GM23338 (cell line): ENCODE measurements at regions not wholly inside any gene's neighbourhood (a gene's known extent, or its start where the extent isn't known, plus 50 kb on each side); places are given as distances from the start of the nearest gene placed in this dataset.

ENCODE experiments used
- ATAC-seq: fragments of 200-7000 bp; cut with Tn5 transposase; 3 replicates; pipeline ENCODE4 v1.9.1; 2020
- DNase-seq: peaks from one replicate; pipeline ENCODE4 v3.0.0-alpha.2; 2015; ENCODE audit warnings: low spot score
- H2AFZ ChIP-seq: fragments of 200-600 bp; sonication (generic); 2 replicates; pipeline ENCODE4 v1.8.0; 2016; ENCODE audit warnings: antibody characterized with exemption, mild to moderate bottlenecking, moderate library complexity
- H3F3A ChIP-seq: fragments of 200-600 bp; sonication (generic); replicated peaks from 2 replicates; pipeline ENCODE4 v1.8.0; 2017; ENCODE audit warnings: antibody characterized with exemption, mixed run types, low read depth
- H3K27ac ChIP-seq: fragments of 200-600 bp; sonication (generic); 2 replicates; pipeline ENCODE4 v1.6.1; 2016; ENCODE audit warnings: low read depth
- H3K27me3 ChIP-seq: fragments of 200-600 bp; sonication (generic); 2 replicates; pipeline ENCODE4 v1.8.0; 2016; ENCODE audit warnings: mild to moderate bottlenecking, mixed run types, moderate library complexity; ENCODE audit not compliant: insufficient read depth
- H3K36me3 ChIP-seq: fragments of 200-600 bp; sonication (generic); 2 replicates; pipeline ENCODE4 v1.8.0; 2016; ENCODE audit warnings: mild to moderate bottlenecking; ENCODE audit not compliant: insufficient read depth
- H3K4me1 ChIP-seq: fragments of 200-600 bp; sonication (generic); 2 replicates; pipeline ENCODE4 v1.8.0; 2016; ENCODE audit warnings: mild to moderate bottlenecking, moderate library complexity; ENCODE audit not compliant: insufficient read depth
- H3K4me2 ChIP-seq: fragments of 200-600 bp; sonication (generic); 2 replicates; pipeline ENCODE4 v1.7.1; 2017; ENCODE audit warnings: mixed run types
- H3K4me3 ChIP-seq: fragments of 200-600 bp; sonication (generic); 2 replicates; pipeline ENCODE4 v1.6.1; 2016; ENCODE audit warnings: mixed run types
- H3K79me2 ChIP-seq: fragments of 200-600 bp; sonication (generic); replicated peaks from 2 replicates; pipeline ENCODE4 v1.8.0; 2017; ENCODE audit warnings: mild to moderate bottlenecking; ENCODE audit not compliant: insufficient read depth
- H3K9me2 ChIP-seq: fragments of 200-600 bp; sonication (generic); 2 replicates; pipeline ENCODE4 v1.8.0; 2017; ENCODE audit not compliant: insufficient read depth
- H4K20me1 ChIP-seq: fragments of 200-600 bp; sonication (generic); replicated peaks from 2 replicates; pipeline ENCODE4 v1.8.0; 2017; ENCODE audit warnings: mild to moderate bottlenecking; ENCODE audit not compliant: insufficient read depth
- H3K27ac Mint-ChIP-seq: 2 replicates; pipeline ENCODE4 v1.8.0; 2020; ENCODE audit warnings: inconsistent platforms, mild to moderate bottlenecking, moderate library complexity, mixed read lengths
- H3K27me3 Mint-ChIP-seq: 3 replicates; pipeline ENCODE4 v1.8.0; 2022; ENCODE audit warnings: low read depth, mild to moderate bottlenecking, moderate library complexity, mixed read lengths, inconsistent platforms; ENCODE audit not compliant: insufficient read depth, poor library complexity
- H3K36me3 Mint-ChIP-seq: 3 replicates; pipeline ENCODE4 v1.8.0; 2021; ENCODE audit warnings: low read depth, mild to moderate bottlenecking, inconsistent platforms, moderate library complexity, mixed read lengths
- H3K4me1 Mint-ChIP-seq: 3 replicates; pipeline ENCODE4 v1.8.0; 2020; ENCODE audit warnings: mild to moderate bottlenecking, inconsistent platforms, mixed read lengths
- H3K4me3 Mint-ChIP-seq: 3 replicates; pipeline ENCODE4 v1.8.0; 2021; ENCODE audit warnings: moderate library complexity, mild to moderate bottlenecking, inconsistent platforms, mixed read lengths
- H3K9me3 Mint-ChIP-seq: 3 replicates; pipeline ENCODE4 v1.8.0; 2020; ENCODE audit warnings: moderate library complexity, mild to moderate bottlenecking, inconsistent platforms, mixed read lengths
- CREB1 ChIP-seq: fragments of 250-450 bp; sonication (Bioruptor Pico); IDR thresholded peaks from 2 replicates; pipeline ENCODE4 v1.5.0; 2020; ENCODE audit warnings: low read depth, mild to moderate bottlenecking, moderate library complexity
- CTCF ChIP-seq, 2 experiments: fragments of 200-600 bp in 1 of 2; sonication (generic) in 1 of 2; conservative IDR thresholded peaks; 2 replicates each; pipeline versions ENCODE4 v1.5.1 to v1.6.1; 2016 to 2017; ENCODE audit warnings: antibody characterized with exemption in 2 of 2, low read depth in 2 of 2, mild to moderate bottlenecking in 2 of 2, moderate library complexity in 1 of 2
- ETS1 ChIP-seq: IDR thresholded peaks from 2 replicates; pipeline ENCODE4 v1.6.1; 2016; ENCODE audit warnings: antibody characterized with exemption
- EZH2 ChIP-seq: fragments of 200-600 bp; sonication (generic); IDR thresholded peaks from one replicate; pipeline ENCODE4 v1.8.0; 2017; ENCODE audit warnings: antibody characterized with exemption, mild to moderate bottlenecking, low read depth; ENCODE audit not compliant: unreplicated experiment
- NANOG ChIP-seq: IDR thresholded peaks from 2 replicates; pipeline ENCODE4 v1.6.1; 2016; ENCODE audit warnings: antibody characterized with exemption, borderline replicate concordance
- POLR2AphosphoS5 ChIP-seq: IDR thresholded peaks from 2 replicates; pipeline ENCODE4 v1.6.1; 2016; ENCODE audit warnings: antibody characterized with exemption, low read depth
- REST ChIP-seq: IDR thresholded peaks from one replicate; pipeline ENCODE4 v1.6.1; 2018; ENCODE audit warnings: antibody characterized with exemption; ENCODE audit not compliant: unreplicated experiment
- STAT1 ChIP-seq: IDR thresholded peaks from one replicate; pipeline ENCODE4 v1.6.1; 2016; ENCODE audit warnings: antibody characterized with exemption; ENCODE audit not compliant: unreplicated experiment
- ZNF114 ChIP-seq: fragments of 250-450 bp; sonication (Bioruptor Pico); IDR thresholded peaks from 2 replicates; pipeline ENCODE4 v1.5.0; 2020; ENCODE audit warnings: mild to moderate bottlenecking, moderate library complexity
- ZNF331 ChIP-seq: fragments of 250-450 bp; sonication (Bioruptor Pico); IDR thresholded peaks from 2 replicates; pipeline ENCODE4 v1.5.0; 2020; ENCODE audit warnings: low read depth, mild to moderate bottlenecking, moderate library complexity

- Mint-ChIP-seq H3K4me1 (no peaks in the 10 kb centered on the region), H3K27me3 (no peaks in the 10 kb centered on the region), H3K4me3 (no peak overlapping the region), H3K27ac (no peak overlapping the region), H3K9me3 (no peaks in the 10 kb centered on the region), H3K36me3 (no peaks in the 10 kb centered on the region; the same call in 2 of the 3 replicates)
- H3K4me2 ChIP-seq: no peak overlapping the region
- H2AFZ ChIP-seq: no peak overlapping the region
- H3K27ac ChIP-seq: no peak overlapping the region
- no peak for TF ChIP-seq NANOG
- no peak for TF ChIP-seq REST
- TF ChIP-seq POLR2AphosphoS5: no peak
- no peak for TF ChIP-seq ZNF331 (CRISPR knock-in tag)
- no peak for TF ChIP-seq CTCF (conservative IDR thresholded peaks at IDR 0.05; ENCODE audit: low read depth in 2 of 2)
- TF ChIP-seq EZH2: no peak
- no peak overlapping the region for H3K4me3 ChIP-seq
- no peaks in the 10 kb centered on the region for H3K9me2 ChIP-seq
- no peaks in the 10 kb centered on the region for H3K79me2 ChIP-seq
- no peaks in the 10 kb centered on the region for H3K27me3 ChIP-seq
- no peak for ATAC-seq
- no peaks in the 10 kb centered on the region for H3K4me1 ChIP-seq
- H3K36me3 ChIP-seq: no peaks in the 10 kb centered on the region
- no peaks in the 10 kb centered on the region for H4K20me1 ChIP-seq
- no peak for DNase-seq
- H3F3A ChIP-seq: no peaks in the 10 kb centered on the region
Observed at GRCh38 chr18:68314403-68314802, 400.5 kb downstream of the TMX3 start.

- Histone ChIP-seq H3K4me3 (no peak overlapping the region), H3K79me2 (no peaks in the 10 kb centered on the region), H3K27me3 (no peaks in the 10 kb centered on the region), H2AFZ (no peak overlapping the region), H3K27ac (no peak overlapping the region), H3K4me2 (no peak overlapping the region), H4K20me1 (no peaks in the 10 kb centered on the region), H3F3A (no peaks in the 10 kb centered on the region), H3K9me2 (no peaks in the 10 kb centered on the region), H3K36me3 (no peaks in the 10 kb centered on the region), H3K4me1 (no peaks in the 10 kb centered on the region)
- Mint-ChIP-seq H3K9me3 (no peaks in the 10 kb centered on the region), H3K27me3 (no peaks in the 10 kb centered on the region), H3K36me3 (no peaks in the 10 kb centered on the region), H3K4me1 (no peaks in the 10 kb centered on the region), H3K4me3 (no peak overlapping the region), H3K27ac (peak overlapping the region; percentile 35)
- no peak for ATAC-seq
- DNase-seq: no peak
- no peak for TF ChIP-seq EZH2
- TF ChIP-seq ETS1: no peak
- no peak for TF ChIP-seq STAT1
- no peak for TF ChIP-seq REST
- TF ChIP-seq CREB1: no peak
- no peak for TF ChIP-seq CTCF (conservative IDR thresholded peaks at IDR 0.05; ENCODE audit: low read depth in 2 of 2)
- no peak for TF ChIP-seq ZNF331 (CRISPR knock-in tag)
- TF ChIP-seq ZNF114 (CRISPR knock-in tag): no peak
Observed at GRCh38 chr18:68301441-68301840, 413.5 kb downstream of the TMX3 start.
